AG09309 (cell line): ENCODE measurements at regions not wholly inside any gene's neighbourhood (a gene's known extent, or its start where the extent isn't known, plus 50 kb on each side); places are given as distances from the start of the nearest gene placed in this dataset.

Source experiments
- DNase-seq: peaks from one replicate; pipeline ENCODE4 v3.0.0-alpha.2; 2010; ENCODE audit warnings: low read depth
- H3K4me3 ChIP-seq: 2 replicates; pipeline ENCODE4 v1.5.1; 2011; ENCODE audit warnings: mild to moderate bottlenecking, low read depth, low read length, moderate library complexity; ENCODE audit not compliant: control insufficient read depth
- CTCF ChIP-seq: IDR thresholded peaks from 2 replicates; pipeline ENCODE4 v1.5.1; 2011; ENCODE audit warnings: mild to moderate bottlenecking, low read depth, low read length, inconsistent platforms; ENCODE audit not compliant: insufficient read depth, control insufficient read depth; ENCODE audit errors: missing control alignments

- no peak overlapping the region for H3K4me3 ChIP-seq
- TF ChIP-seq CTCF: no peak
- DNase-seq: no peak
These were observed 141.1 kb upstream of the CDK13 start for GRCh38 chr7:39808796-39809481.

- DNase-seq: no peak
- no peak overlapping the region for H3K4me3 ChIP-seq
- TF ChIP-seq CTCF: no peak
These were observed 139.8 kb upstream of the CDK13 start for GRCh38 chr7:39810204-39810642.

GRCh38 chr7:39810710-39811109, 139.3 kb upstream of the CDK13 start:
- H3K4me3 ChIP-seq: no peak overlapping the region
- TF ChIP-seq CTCF: no peak
- no peak for DNase-seq

- DNase-seq: no peak
- no peak for TF ChIP-seq CTCF
- H3K4me3 ChIP-seq: no peak overlapping the region
These were observed 138.9 kb upstream of the CDK13 start for GRCh38 chr7:39811161-39811614.

- no peak overlapping the region for H3K4me3 ChIP-seq
- TF ChIP-seq CTCF: no peak
- DNase-seq: no peak
These were observed 133.5 kb upstream of the CDK13 start for GRCh38 chr7:39816462-39817060.

GRCh38 chr7:39819514-39819913, 130.5 kb upstream of the CDK13 start:
- DNase-seq: no peak
- no peak for TF ChIP-seq CTCF

More at GRCh38 chr7:39819514-39819913, 130.5 kb upstream of the CDK13 start:
- no peak overlapping the region for H3K4me3 ChIP-seq
